ENCODE measurements at regions not wholly inside any gene's neighbourhood (a gene's known extent, or its start where the extent isn't known, plus 50 kb on each side); places are given as distances from the start of the nearest gene placed in this dataset.

DNA sequence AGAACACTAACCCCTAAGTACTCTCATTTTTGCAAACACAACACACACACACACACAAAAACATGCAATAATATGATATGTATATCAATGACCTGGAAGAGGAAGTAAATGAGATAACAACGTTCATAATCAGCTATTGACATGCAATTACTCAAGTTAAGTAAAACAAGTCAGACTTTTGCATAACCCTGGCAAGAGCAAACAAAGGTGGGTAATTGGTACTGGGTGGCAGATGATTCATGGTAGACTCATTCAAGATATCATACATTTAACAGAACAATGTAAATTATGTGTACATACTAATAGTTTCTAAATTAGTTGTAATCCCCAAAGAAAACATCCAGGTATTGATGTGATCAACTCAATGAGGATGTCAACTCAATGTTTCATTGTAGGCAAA is 508.8 kb downstream of the DACH1 start:
- ChIA-PET CTCF (no interaction called here), POLR2A (no interaction called here)
- no peak overlapping the region for H3K4me3 ChIP-seq
- WGBS (ENCODE audit: missing lambda C conversion rate) = 0% methylated on average over 1 of the region's 1 CpG
- H3K27ac ChIP-seq = no peak overlapping the region
- FAIRE-seq (no peak), ATAC-seq (no peak), DNase-seq (ENCODE audit: low read depth in 1 of 2, low spot score in 1 of 2) (no peak)
- H3K4me1 ChIP-seq = no peaks in the 10 kb centered on the region
- TF ChIP-seq USF2 (IDR thresholded peaks at IDR 0.05) = no peak
- TF ChIP-seq SMC3 (IDR thresholded peaks at IDR 0.05) = no peak
- no peak for TF ChIP-seq ATOH8 (CRISPR knock-in tag; IDR thresholded peaks at IDR 0.05; ENCODE audit: low read depth)
- no peak for TF ChIP-seq RCOR1 (IDR thresholded peaks at IDR 0.05; ENCODE audit: low read depth, low read length)
- TF ChIP-seq, protein P1, sequence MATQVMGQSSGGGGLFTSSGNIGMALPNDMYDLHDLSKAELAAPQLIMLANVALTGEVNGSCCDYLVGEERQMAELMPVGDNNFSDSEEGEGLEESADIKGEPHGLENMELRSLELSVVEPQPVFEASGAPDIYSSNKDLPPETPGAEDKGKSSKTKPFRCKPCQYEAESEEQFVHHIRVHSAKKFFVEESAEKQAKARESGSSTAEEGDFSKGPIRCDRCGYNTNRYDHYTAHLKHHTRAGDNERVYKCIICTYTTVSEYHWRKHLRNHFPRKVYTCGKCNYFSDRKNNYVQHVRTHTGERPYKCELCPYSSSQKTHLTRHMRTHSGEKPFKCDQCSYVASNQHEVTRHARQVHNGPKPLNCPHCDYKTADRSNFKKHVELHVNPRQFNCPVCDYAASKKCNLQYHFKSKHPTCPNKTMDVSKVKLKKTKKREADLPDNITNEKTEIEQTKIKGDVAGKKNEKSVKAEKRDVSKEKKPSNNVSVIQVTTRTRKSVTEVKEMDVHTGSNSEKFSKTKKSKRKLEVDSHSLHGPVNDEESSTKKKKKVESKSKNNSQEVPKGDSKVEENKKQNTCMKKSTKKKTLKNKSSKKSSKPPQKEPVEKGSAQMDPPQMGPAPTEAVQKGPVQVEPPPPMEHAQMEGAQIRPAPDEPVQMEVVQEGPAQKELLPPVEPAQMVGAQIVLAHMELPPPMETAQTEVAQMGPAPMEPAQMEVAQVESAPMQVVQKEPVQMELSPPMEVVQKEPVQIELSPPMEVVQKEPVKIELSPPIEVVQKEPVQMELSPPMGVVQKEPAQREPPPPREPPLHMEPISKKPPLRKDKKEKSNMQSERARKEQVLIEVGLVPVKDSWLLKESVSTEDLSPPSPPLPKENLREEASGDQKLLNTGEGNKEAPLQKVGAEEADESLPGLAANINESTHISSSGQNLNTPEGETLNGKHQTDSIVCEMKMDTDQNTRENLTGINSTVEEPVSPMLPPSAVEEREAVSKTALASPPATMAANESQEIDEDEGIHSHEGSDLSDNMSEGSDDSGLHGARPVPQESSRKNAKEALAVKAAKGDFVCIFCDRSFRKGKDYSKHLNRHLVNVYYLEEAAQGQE (IDR thresholded peaks at IDR 0.05) = no peak
- TF ChIP-seq KDM1A (IDR thresholded peaks at IDR 0.05; ENCODE audit: low read depth) = no peak
- no peak for TF ChIP-seq E2F6 (IDR thresholded peaks at IDR 0.05; ENCODE audit: borderline replicate concordance, low read depth)
- H3K4me2 ChIP-seq = no peak overlapping the region
- no peaks in the 10 kb centered on the region for H3K9me3 ChIP-seq

GRCh38 chr13:71355010-71355409 is 512.0 kb downstream of the DACH1 start:
- 40% methylated on average over 7 of the region's 7 CpGs for WGBS (ENCODE audit: missing lambda C conversion rate)
- Histone ChIP-seq H3K27ac (no peak overlapping the region), H3K9me3 (no peaks in the 10 kb centered on the region), H3K4me1 (no peaks in the 10 kb centered on the region), H3K4me3 (no peak overlapping the region), H3K4me2 (no peak overlapping the region)
- ATAC-seq (no peak), DNase-seq (ENCODE audit: low read depth in 1 of 2, low spot score in 1 of 2) (no peak), FAIRE-seq (no peak)
- ChIA-PET POLR2A (no interaction called here), CTCF (no interaction called here)
- TF ChIP-seq NFE2L2 (conservative IDR thresholded peaks at IDR 0.05; ENCODE audit: low read length) (no peak), CHD4 (IDR thresholded peaks at IDR 0.05; ENCODE audit: borderline replicate concordance) (no peak), CBX2 (IDR thresholded peaks at IDR 0.05; ENCODE audit: borderline replicate concordance, low read depth) (no peak), PHF8 (IDR thresholded peaks at IDR 0.05; ENCODE audit: borderline replicate concordance, low read depth) (no peak), ZFP36 (IDR thresholded peaks at IDR 0.05; ENCODE audit: borderline replicate concordance, partially characterized antibody) (no peak), GATA3 (IDR thresholded peaks at IDR 0.05; ENCODE audit: borderline replicate concordance) (no peak), E2F6 (IDR thresholded peaks at IDR 0.05; ENCODE audit: borderline replicate concordance, low read depth) (no peak), JUN (IDR thresholded peaks at IDR 0.05) (no peak), HOXB5 (CRISPR knock-in tag; IDR thresholded peaks at IDR 0.05) (no peak), ZSCAN20 (CRISPR knock-in tag; IDR thresholded peaks at IDR 0.05) (no peak), CEBPB (IDR thresholded peaks at IDR 0.05) (no peak), CTCF (IDR thresholded peaks at IDR 0.05) (no peak), RNF2 (IDR thresholded peaks at IDR 0.05; ENCODE audit: borderline replicate concordance, low read depth) (no peak), CBX8 (IDR thresholded peaks at IDR 0.05) (no peak)
